ENCODE measurements at regions not wholly inside any gene's neighbourhood (a gene's known extent, or its start where the extent isn't known, plus 50 kb on each side); places are given as distances from the start of the nearest gene placed in this dataset.

- TF ChIP-seq POLR2AphosphoS5 (IDR thresholded peaks at IDR 0.05; ENCODE audit: low read depth, low read length) (no peak), ELF1 (IDR thresholded peaks at IDR 0.05; ENCODE audit: borderline replicate concordance, low read depth) (no peak), RAD21 (IDR thresholded peaks at IDR 0.05; ENCODE audit: low read depth) (no peak), SP1 (IDR thresholded peaks at IDR 0.05; ENCODE audit: low read depth) (no peak), CTCF (IDR thresholded peaks at IDR 0.05 in 2 of 3, conservative IDR thresholded peaks at IDR 0.05 in 1 of 3; ENCODE audit: borderline replicate concordance in 1 of 3, insufficient read depth in 1 of 3, low read depth in 2 of 3, low read length in 2 of 3) (no peak), SRF (IDR thresholded peaks at IDR 0.05; ENCODE audit: low read depth) (no peak)
Measured at GRCh38 chr6:48774276-48774675, 663.3 kb upstream of the PTCHD4 start (continued).

- H3K27ac ChIP-seq (ENCODE audit: low read depth, low read length) = no peak overlapping the region; the same call in 1 of the 2 replicates
- peak overlapping the region; percentile 84 for H2AFZ ChIP-seq (ENCODE audit: low read depth, low read length, poor library complexity, severe bottlenecking)
- H3K4me1 ChIP-seq (ENCODE audit: control insufficient read depth in 1 of 2, insufficient read depth in 2 of 2, low read length in 2 of 2) = peaks cover 5 to 22% of the 10 kb centered on the region in 2 experiments; a peak in 3 of 4 replicates
- peak overlapping the region; percentile 58 for H3K4me2 ChIP-seq (ENCODE audit: low read length)
- no peak overlapping the region for H3K4me3 ChIP-seq (replicated peaks in 1 of 2; ENCODE audit: low read depth in 1 of 2, low read length in 2 of 2)
- H3K79me2 ChIP-seq (ENCODE audit: insufficient read depth, low read length) = no peaks in the 10 kb centered on the region
- DNase-seq (ENCODE audit: low read depth, low spot score) (peak; percentile 79), ATAC-seq (peak; percentile 84)
- no peak overlapping the region for H3K9ac ChIP-seq (ENCODE audit: low read length)
- H3K27me3 ChIP-seq (ENCODE audit: insufficient read depth, low read length) = no peaks in the 10 kb centered on the region
- no peaks in the 10 kb centered on the region for H4K20me1 ChIP-seq (ENCODE audit: insufficient read depth)
- ChIA-PET CTCF (interaction anchor here (1.7 to 2.1 kb wide), 5 partner anchors 290 to 1135 kb away, joined by 6 to 27 read pairs (median 9); no protein-coding TSS in a partner anchor), POLR2A (no interaction called here), RAD21 (ENCODE audit: low non-redundant PET in 1 of 2, low total read pairs in 2 of 2, uncharacterized antibody in 2 of 2, unreplicated experiment in 2 of 2) (interaction anchor here in 1 of 2 experiments (1.1 to 1.3 kb wide), 2 partner anchors 290 to 679 kb away, joined by 3 read pairs; no protein-coding TSS in a partner anchor)
- H3K9me2 ChIP-seq (ENCODE audit: insufficient read depth) = no peaks in the 10 kb centered on the region
- intact Hi-C loops (cut with micrococcal nuclease) = loop anchor here (2.0 to 5.0 kb wide), 3 partner anchors 60 to 679 kb away; no protein-coding TSS in a partner anchor
- no peaks in the 10 kb centered on the region for H3K36me3 ChIP-seq (ENCODE audit: control insufficient read depth in 1 of 2, insufficient read depth in 2 of 2, low read length in 2 of 2)
- no peaks in the 10 kb centered on the region for H3K9me3 ChIP-seq (ENCODE audit: control insufficient read depth in 1 of 2, insufficient read depth in 1 of 2, low read depth in 1 of 2, low read length in 2 of 2)
- BruUV-seq (replicated peaks) = no TSS peak
- TF ChIP-seq YY1 (IDR thresholded peaks at IDR 0.05; ENCODE audit: extremely low read depth, insufficient replicate concordance, low read depth, low read length) (no peak), EZH2phosphoT487 (IDR thresholded peaks at IDR 0.05; ENCODE audit: borderline replicate concordance) (no peak), SP1 (IDR thresholded peaks at IDR 0.05; ENCODE audit: low read depth) (peak; percentile 77), CTCF (IDR thresholded peaks at IDR 0.05 in 2 of 3, conservative IDR thresholded peaks at IDR 0.05 in 1 of 3; ENCODE audit: borderline replicate concordance in 1 of 3, insufficient read depth in 1 of 3, low read depth in 2 of 3, low read length in 2 of 3) (no peak), SRF (IDR thresholded peaks at IDR 0.05; ENCODE audit: low read depth) (no peak), EZH2 (IDR thresholded peaks at IDR 0.05) (no peak), JUND (IDR thresholded peaks at IDR 0.05) (peak; percentile 80), POLR2A (IDR thresholded peaks at IDR 0.05; ENCODE audit: borderline replicate concordance, extremely low read depth, insufficient read depth, insufficient read length) (no peak), RAD21 (IDR thresholded peaks at IDR 0.05; ENCODE audit: low read depth) (peak; percentile 17; the same call in 1 of the 2 replicates), FOSL1 (IDR thresholded peaks at IDR 0.05; ENCODE audit: low read depth) (peak; percentile 85), SIN3A (IDR thresholded peaks at IDR 0.05; ENCODE audit: low read depth) (no peak), TCF7L2 (IDR thresholded peaks at IDR 0.05; ENCODE audit: borderline replicate concordance, extremely low read depth, insufficient read depth, insufficient read length) (no peak), REST (IDR thresholded peaks at IDR 0.05; ENCODE audit: low read depth) (no peak), POLR2AphosphoS5 (IDR thresholded peaks at IDR 0.05; ENCODE audit: low read depth, low read length) (peak; percentile 15; the same call in 1 of the 2 replicates), ZFX (IDR thresholded peaks at IDR 0.05) (no peak)
Measured at GRCh38 chr6:48766349-48766748, 655.4 kb upstream of the PTCHD4 start.
